Medulla oblongata (tissue), 1 donor: ENCODE measurements at regions not wholly inside any gene's neighbourhood (a gene's known extent, or its start where the extent isn't known, plus 50 kb on each side); places are given as distances from the start of the nearest gene placed in this dataset.

Experiments
- DNase-seq: peaks from one replicate; pipeline ENCODE4 v3.0.0-alpha.2; 2015; ENCODE audit errors: extremely low spot score

DNA sequence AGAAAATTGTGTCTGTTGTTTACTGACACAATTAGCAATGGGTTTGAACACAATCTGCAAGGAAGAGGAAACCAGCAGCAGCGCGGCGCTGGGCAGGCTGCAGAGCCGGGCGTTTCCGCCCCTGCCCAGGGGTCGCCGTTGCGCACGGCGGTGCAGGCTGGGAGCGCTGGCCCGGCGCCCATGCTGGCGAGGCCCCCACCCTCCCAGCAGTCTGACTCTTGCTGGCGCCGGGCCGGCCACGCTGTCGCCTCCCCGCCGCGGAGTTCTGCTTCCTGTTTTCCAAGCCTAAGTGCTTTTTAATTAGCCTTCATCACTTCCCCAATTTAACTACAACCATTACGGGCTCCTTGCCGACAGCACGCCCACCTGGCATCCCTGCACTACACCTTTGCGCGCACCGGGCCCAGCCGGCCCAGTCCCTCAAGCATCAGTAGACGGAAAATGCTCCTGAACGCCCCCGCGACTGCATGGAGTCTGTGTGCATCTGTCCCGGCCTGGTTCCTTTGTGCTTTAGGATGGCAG is 212.1 kb downstream of the GXYLT1 start:
- DNase-seq = peak; percentile 77

DNA sequence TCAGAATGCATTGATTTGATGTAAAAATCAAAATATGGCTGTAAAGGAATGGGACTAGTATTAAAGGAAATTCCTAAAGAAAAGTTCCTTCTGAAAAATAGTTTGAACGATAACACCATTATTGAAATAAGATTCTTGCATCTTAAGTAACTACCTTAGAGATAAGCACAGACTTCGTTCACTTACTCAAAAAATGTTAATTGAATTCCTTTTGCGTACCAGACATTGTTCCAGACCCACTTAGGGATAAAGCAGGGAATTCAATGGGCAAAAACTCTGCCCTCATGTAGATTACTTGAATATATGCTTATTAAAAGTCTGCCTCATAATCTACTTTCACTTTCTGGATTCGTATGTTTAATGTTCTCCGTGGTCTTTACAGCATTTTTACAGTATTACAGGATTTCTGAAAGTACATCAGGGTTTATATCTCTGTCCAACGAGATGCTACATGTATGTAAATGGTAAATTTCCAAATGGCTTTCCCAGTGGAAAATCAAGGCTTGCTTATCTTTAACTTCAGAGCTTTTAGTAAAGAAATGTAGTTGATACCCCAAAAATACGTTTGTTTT is 213.7 kb downstream of the GXYLT1 start:
- DNase-seq = peak; percentile 16

DNA sequence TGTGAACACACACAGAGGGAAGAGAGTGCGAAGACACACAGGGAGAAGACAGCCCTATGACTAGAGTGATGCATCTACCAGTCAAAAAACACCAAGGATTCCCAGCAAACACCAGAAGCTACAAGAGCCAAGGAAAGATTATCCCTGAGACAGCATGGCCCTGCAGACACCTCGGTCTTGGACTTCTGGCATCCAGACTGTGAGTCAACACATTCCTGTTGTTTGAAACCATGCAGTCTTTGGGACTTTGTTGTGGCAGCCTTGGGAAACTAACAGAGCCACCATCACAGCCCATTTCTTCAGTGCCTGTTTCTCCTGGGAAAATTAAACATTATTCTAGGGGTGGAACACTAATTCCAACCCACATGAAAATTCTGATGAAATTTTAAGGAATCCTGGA is 220.6 kb downstream of the GXYLT1 start:
- DNase-seq = no peak

DNA sequence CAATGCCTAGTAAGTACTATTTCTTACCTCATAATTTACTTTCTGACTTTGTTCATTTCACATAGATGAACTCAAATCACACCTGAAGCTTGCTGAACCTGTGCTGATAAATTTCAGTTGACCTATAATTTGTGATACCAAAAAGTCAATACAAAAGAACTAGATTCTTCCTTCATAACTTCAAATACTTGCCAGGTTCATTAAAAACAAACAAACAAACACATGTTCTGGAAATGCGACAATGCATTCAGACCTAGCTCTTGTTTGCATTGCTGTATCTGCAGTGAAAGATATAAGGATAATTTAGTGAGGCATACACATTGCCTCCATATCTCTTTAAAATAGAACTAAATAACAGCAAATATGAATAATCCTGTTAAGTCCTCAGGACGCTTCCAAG is 221.3 kb downstream of the GXYLT1 start:
- DNase-seq = no peak

DNA sequence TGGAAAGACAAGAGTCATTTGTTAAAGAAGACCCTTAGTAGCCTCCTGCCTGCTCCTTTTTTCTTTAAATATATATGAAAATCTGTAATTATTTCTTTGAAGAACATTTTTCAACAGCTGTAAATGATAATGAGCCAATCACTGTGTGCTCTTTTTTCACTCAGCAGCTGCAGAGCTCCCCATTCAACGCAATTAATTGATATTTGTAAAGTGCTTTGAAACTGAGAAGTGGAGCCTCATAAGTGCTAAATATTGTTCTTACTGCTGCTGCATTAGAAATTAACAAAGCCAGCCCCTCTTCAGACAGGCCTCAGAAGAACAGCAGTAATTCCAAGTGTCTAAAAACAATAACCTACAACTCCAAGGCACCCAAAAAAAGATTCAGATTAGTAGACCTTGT is 224.3 kb downstream of the GXYLT1 start:
- DNase-seq = no peak

DNA sequence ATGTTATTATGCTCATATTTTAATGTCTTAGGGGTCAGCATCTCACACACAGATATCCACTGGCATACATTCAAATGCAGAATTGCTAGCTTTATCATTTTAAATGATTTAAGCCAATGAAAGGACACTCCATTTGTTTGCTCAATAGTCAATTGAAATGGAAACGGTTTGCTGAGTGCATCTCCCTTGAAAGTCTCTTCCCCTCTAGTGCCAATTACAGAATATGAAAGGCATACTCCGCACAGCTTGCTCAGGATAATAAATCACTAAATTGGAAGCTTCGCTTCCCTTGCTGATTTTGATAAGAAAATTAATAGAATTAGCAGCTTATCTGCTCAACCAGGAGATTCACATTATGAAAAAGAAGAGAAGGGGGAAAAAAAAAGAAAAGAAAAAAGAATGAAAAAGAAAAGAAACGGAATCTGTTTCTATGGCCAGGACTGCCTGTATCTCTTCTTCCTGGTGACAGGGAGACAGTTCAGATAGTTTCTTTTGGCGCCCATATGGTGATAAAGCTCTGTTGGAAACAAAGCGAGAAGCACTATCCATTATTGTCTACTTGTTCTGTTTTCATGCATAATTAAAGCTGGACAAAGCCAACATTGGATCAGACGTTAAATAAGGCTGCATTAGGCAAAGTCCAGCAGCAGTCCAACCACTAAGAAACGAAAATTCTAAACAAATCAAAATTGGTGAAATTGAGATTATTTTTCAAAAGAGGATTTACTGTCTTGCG is 225.0 kb downstream of the GXYLT1 start:
- peak; percentile 62 for DNase-seq

DNA sequence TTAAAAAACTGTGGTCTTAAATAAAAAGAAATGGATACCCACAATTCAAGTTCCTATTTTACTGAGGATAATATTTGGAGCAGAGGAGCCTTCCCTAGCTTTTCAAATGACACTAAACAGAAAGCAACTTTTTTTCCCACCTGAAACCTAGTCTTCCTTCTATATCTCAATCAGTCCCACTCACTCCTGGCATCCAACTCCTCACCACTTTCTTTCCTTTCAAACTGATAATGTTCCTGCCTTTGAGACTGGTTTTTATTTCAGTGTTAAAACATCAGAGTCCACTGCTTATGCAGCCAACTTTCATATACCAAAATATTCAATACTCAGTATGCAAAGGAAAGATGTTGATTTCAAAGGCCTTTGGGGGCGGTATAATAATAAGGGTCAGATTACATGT is 225.6 kb downstream of the GXYLT1 start:
- DNase-seq = no peak

DNA sequence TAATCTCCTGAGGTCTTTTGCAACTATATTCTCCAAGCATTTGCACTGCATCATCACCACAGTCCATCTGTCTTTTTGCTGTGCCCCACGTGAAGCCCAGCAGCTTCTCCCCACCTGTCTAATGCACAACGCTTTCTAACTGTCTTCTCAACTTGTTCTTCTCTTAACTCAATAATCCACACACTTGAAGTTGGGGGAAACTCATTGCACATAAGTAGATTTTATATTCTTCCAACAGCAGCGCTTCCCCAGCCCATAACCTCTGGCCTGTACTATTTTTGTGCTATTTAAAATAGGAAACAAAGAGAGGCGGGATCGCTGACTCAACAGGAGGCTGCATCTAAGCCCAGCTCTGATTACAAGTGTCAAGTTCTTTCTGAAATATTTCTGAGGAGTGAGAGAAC is 226.7 kb downstream of the GXYLT1 start:
- DNase-seq = no peak

DNA sequence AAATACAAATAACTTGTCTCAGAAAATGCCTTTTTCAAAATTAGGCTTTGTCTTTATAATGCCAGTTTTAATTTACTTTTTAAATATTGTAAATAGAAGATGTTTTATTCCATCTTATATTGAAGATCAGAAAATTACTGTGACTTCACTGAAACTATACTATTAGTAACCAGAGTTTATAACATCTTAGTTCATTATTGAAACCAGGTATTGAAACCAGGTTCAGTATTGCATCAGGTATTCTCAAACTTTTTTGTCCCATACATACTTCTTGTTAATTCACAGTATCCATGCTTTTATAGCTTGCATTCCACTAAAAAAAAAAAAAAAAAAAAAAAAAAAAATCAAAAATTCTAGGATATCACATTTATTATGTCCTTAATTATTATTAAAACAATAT is 227.5 kb downstream of the GXYLT1 start:
- DNase-seq = no peak

DNA sequence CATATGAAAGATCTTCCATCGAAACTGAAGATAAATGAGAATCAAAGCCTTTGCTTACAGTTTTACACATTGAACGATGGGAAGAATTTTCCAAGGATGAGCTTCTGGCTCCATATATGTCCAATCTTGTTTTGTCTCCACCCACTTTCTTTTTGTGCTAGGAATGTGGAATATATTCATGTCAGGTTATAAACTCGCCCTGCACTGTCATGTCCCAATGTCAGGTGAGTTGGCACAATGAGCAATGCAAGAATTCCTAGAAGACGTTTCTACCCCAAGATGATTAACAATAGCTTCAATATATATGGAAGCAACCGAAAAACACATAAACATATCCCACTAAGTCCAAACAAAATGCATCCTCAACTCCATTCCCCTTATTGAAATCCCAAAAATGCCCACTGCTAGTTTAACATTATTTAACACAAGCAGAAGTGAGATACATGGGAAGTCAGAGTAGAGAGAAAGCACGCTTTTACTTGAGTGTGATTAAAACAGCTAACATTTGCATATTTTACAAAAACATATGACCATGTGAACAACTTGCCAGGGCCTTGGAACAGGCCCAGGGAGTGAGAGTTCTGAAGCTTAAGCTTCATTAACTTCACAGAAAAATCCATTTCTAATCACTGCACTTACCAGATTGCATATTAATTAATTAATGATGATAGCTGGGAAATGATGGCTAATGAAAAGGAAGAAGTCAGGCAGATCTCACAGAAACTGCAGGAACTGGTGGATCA is 233.9 kb downstream of the GXYLT1 start:
- DNase-seq = no peak

DNA sequence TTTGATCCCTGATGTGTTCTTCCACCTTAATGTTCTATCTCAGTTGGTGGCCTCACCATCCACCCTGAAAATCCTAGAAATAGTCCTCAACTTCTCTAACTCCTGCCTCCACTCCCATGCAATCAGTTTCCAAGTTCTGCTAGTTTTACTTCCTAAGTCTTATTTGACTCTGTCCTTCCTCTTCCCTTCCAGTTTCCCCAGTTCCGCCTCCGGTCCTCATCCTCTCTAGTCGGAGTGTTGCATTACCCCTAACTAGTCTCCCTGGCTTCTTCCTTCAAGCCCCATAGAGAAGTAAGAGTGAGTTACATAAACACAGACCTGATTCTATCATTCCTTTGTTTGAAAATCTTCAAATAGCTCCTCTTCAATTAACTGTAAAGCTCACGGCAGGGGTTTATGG is 236.5 kb downstream of the GXYLT1 start:
- DNase-seq = peak; percentile 13

DNA sequence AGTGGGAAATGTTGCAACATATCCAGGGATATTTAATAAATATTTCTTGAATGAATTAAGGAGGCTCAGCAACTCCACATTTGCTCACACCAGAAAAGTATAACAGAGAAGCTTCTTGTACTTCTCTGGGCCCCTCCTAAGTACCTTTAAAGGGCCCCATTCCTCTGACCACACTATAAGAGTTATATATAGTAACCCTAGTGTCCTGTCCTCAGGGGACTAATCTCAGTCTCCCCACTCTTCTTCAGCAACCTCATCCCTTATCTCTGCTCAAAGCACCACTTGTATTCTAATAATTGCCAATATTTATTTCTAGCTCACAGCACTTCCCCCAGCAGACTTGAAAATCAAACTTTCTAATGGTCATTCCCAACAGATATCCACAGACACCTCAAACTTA is 237.1 kb downstream of the GXYLT1 start:
- no peak for DNase-seq

DNA sequence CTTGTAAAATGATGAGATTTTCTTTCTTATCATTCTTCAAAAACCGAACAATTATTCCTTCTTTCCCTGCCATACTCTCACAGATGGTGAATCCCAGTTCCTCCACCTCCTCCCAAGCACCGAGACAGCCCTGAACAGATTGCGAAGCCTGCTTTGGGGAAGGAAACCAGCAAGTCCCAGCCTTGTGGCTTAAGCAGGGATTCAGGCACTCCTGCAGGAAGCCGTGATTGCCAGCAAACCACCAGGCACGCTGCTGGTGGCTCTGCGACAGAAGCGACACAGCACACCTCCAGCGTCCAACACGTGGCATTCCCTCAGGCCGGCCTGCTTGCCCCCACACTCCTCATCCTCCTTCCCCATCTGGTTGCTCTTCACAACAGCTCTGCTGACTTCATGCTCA is 237.7 kb downstream of the GXYLT1 start:
- DNase-seq = no peak

DNA sequence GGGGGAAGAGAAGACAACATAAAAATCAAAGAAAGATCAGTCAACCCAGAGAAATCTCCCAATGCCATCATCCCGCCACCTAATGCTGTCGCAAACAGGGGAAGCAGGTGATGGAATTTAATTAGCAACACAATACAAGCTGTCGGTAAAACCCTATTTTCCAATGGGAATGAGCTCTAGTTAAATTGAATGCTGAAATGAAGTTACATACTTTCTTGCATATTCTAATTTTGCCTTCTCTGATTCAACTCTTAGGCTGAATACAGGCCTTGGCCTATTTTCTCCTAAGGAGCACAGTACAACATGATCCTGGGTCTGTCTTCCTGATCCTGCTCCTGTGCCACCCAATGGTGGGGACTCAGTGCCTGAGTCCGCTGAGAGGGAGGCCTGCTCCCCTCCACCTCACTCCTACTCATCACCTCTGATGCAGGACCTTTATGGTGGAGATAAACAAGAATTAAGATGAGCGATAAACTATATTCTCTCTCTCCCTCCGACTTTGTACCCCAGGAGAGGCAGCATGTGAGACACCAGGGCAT is 238.8 kb downstream of the GXYLT1 start:
- DNase-seq = no peak

DNA sequence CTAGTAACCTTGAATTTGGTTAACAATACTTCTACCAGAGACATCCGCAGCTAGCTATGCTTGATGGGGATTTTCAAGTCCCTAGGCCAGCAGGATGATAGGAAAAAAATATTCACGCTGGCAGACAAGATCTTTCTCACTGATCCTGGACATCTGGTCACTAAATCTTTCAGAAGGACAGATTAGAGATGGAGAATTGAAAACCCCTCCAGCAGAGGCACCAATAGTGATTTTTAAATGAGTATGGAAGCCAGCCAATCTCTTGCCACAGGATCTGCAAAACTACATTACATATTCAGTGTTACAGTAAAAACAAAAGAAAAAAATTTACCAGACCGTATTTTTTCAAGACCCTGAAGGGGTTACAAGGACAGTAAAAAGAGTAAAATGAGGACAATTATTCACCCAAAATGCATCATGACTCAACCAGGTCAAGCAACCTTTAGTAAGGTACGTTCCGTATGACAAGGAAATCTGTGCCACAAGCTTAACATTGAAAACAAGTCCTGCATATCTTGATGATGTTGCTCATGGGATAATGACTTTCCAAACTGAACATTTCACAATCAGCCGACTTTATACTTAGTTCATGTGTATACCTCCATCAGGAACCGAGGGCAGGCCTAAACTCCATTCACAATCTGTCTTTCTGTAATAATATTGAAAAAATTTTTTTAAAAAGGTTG is 239.5 kb downstream of the GXYLT1 start:
- DNase-seq = no peak

DNA sequence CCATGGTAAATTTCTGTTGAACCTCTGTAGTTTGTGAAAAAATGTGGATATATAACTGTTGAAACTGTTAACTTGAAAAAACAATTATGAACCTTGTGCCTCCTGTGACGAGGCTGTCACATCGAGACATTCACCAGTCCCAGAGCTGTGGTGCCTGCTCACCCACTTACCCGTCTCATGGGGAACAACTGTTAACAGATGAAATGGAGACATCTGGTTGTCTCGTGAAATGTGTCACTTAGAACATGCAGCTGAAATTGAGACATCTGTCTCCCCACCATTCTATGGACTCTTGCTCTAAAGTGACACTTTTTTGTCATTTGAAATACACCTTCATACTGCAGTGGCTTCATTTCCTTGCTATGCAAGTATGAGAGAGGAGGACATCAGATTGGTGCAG is 240.6 kb downstream of the GXYLT1 start:
- DNase-seq = no peak

DNA sequence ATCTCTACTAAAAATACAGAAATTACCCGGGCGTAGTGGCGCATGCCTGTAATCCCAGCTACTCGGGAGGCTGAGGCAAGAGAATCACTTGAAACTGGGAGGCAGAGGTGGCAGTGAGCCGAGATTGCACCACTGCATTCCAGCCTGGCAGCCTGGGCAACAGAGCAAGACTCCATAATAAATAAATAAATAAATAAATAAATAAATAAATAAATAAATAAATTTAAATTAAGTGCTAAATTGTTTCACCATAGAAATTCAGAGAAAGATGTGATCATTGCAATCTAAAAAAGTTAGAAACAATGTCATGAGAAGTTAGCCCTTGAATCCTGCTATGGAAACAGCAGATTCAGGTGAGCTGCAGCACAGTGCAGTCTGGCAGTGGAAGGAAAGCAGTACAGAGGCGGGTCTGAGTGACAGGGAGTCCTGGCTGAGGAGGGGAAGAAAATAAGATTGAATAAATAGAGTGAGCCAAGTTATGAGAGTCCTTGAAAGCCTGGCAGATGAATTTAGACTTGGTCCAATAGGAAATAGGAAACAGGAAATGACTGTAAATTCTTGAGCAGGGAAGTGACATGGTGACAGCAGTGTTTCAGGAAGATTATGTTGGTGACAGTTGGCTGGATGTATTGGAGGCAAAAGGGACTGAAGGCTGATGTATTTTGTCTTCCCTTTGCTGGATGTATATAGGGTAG is 241.5 kb downstream of the GXYLT1 start:
- DNase-seq = no peak

DNA sequence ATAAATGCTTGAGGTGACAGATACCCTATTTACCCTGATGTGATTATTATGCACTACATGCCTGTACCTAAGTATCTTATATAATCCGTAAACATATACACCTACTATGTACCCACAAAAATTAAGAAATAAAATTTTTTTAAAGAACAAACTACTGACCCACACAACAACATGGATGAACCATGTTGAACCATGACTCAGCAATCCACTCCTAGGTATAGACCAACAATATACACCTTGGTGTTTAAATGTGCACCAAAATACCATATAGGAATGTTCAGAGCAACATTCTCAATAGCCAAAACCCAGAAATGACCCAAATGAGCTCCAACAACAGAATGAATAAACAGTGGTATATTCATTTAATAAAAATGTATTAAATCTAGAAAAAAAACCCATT is 245.1 kb downstream of the GXYLT1 start:
- no peak for DNase-seq

DNA sequence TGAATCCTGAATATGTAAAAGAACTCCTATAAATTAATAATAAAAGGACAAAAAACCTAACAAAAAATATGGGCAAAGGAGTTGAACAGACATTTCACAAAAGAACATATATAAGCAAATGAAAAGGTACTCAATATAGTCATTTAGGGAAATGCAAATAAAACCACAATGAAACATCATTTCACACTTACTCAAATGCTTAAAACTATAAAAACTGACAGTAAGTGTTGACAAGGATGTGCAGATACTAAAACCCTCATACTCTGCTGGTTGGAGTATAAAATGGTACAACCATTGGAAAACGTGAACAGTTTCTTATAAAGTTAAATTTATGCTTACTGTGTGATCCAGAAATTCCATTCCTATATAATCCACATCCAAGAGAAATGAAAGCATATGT is 247.1 kb downstream of the GXYLT1 start:
- no peak for DNase-seq

DNA sequence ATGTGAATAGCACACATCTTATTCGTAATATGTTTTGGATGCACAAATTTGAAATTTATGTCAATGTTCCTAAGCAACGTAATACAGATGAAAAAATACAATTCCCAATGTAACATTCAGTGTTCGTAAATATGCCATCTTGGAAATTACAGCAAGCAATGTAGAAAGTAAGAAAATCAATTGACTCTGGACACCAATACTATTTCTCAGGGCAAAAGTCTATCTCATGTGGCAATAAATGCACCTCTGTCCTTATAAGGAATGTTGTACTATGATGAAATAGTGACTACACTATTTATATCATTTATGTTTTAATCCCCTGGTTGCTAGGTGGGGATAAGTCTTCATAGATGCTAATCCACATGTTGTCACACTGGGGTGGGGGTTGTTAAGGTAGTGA is 251.2 kb downstream of the GXYLT1 start:
- no peak for DNase-seq

DNA sequence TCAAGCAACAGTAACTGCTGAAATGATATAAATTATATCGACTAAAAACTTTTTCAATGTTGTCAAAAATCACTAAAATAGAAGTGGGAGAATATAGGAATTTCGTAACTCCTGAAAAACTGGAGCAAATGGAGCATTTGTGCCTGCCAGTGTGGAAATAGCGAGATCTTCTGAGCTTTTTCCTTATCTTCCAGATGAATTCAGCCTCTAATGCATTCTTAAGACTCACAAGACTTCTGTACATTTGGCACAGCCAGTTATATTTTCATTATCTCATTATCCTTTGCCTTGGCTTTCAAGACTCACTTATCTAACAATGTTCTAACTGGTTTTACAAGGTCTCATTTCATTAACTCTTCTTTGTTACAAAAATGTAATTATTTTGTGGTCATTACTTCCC is 252.4 kb downstream of the GXYLT1 start:
- DNase-seq = no peak

DNA sequence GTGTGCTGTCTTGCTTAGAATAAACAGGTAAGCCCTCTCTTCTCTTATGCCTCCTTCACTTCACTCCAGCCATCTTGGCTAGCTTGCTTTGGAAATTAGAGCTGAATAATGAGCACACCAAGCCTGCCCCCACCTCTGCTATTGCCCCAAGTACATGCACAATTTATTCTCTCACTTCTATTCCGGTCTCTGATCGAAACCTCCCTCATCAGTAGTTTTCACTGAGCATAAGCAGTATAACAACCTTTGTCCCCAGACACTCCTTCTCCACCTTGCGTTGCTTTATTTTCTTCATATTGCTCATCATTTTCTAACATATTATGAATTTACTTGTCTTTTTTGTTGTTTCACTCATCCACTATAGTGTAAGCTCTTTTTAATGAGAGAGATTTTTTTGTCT is 253.4 kb downstream of the GXYLT1 start:
- no peak for DNase-seq
